KMS-11 (cell line): ENCODE measurements at regions not wholly inside any gene's neighbourhood (a gene's known extent, or its start where the extent isn't known, plus 50 kb on each side); places are given as distances from the start of the nearest gene placed in this dataset.

Experiments
- H2AFZ ChIP-seq: fragments of 200-600 bp; sonication (generic); 2 replicates; pipeline ENCODE4 v1.6.1; 2016; ENCODE audit warnings: antibody characterized with exemption, mixed run types, low read depth
- H3K27ac ChIP-seq: fragments of 200-600 bp; sonication (generic); 2 replicates; pipeline ENCODE4 v1.6.1; 2016; ENCODE audit warnings: mild to moderate bottlenecking, mixed run types
- H3K27me3 ChIP-seq: fragments of 200-600 bp; sonication (generic); 2 replicates; pipeline ENCODE4 v1.6.1; 2017; ENCODE audit warnings: mild to moderate bottlenecking, low read depth, mixed run types, moderate library complexity; ENCODE audit not compliant: insufficient read depth
- H3K36me3 ChIP-seq: fragments of 200-600 bp; sonication (generic); 2 replicates; pipeline ENCODE4 v1.6.1; 2017; ENCODE audit warnings: mild to moderate bottlenecking, mixed run types; ENCODE audit not compliant: insufficient read depth
- H3K4me1 ChIP-seq: fragments of 200-600 bp; sonication (generic); 2 replicates; pipeline ENCODE4 v1.6.1; 2016; ENCODE audit warnings: mild to moderate bottlenecking, low read depth, mixed run types; ENCODE audit not compliant: poor library complexity, severe bottlenecking
- H3K4me2 ChIP-seq: fragments of 200-600 bp; sonication (generic); 2 replicates; pipeline ENCODE4 v1.7.0; 2016; ENCODE audit warnings: mild to moderate bottlenecking, mixed run types
- H3K4me3 ChIP-seq: fragments of 200-600 bp; sonication (generic); IDR thresholded peaks from 2 replicates; pipeline ENCODE4 v1.6.1; 2017; ENCODE audit warnings: low read depth, low read length, mixed read lengths; ENCODE audit not compliant: insufficient read depth
- H3K79me2 ChIP-seq: fragments of 200-600 bp; sonication (generic); 2 replicates; pipeline ENCODE4 v1.6.1; 2016; ENCODE audit warnings: low read depth, mixed run types; ENCODE audit not compliant: insufficient read depth
- H3K9ac ChIP-seq: fragments of 200-600 bp; sonication (generic); 2 replicates; pipeline ENCODE4 v1.6.1; 2016; ENCODE audit warnings: mild to moderate bottlenecking, mixed run types
- H4K20me1 ChIP-seq: fragments of 200-600 bp; sonication (generic); 2 replicates; pipeline ENCODE4 v1.6.1; 2016; ENCODE audit warnings: mild to moderate bottlenecking, mixed run types; ENCODE audit not compliant: insufficient read depth
- CTCF ChIP-seq: fragments of 200-600 bp; sonication (generic); conservative IDR thresholded peaks from 2 replicates; pipeline ENCODE4 v1.6.1; 2017; ENCODE audit warnings: low read depth, mild to moderate bottlenecking, antibody characterized with exemption, low read length, moderate library complexity, mixed read lengths

DNA sequence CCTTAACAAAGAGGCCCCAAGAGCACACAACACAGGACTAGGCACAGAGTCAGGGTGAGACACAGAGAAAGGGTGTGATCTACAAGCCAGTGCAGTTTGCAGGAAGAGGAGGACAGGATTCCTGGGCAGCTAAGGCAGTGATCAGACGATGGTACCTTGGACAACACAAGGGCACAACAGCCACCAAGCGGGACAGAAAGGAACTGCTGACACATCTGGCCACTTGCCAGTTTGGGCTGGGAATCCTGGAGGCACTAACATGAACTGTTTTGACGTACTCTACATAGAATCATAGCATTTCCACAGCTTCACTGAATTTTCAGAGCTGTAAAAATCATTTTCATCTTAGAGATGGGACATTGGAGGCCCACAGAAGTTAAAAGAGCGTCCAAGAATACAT is 221.5 kb upstream of the SLC35G4 start:
- H3K4me2 ChIP-seq: no peak overlapping the region
- no peak overlapping the region for H2AFZ ChIP-seq
- no peaks in the 10 kb centered on the region for H3K36me3 ChIP-seq
- no peaks in the 10 kb centered on the region for H3K79me2 ChIP-seq
- no peaks in the 10 kb centered on the region for H4K20me1 ChIP-seq
- no peaks in the 10 kb centered on the region for H3K4me1 ChIP-seq
- no peak overlapping the region for H3K9ac ChIP-seq
- no peak overlapping the region for H3K27ac ChIP-seq
- H3K4me3 ChIP-seq: no peak overlapping the region
- no peaks in the 10 kb centered on the region for H3K27me3 ChIP-seq
- TF ChIP-seq CTCF: no peak

DNA sequence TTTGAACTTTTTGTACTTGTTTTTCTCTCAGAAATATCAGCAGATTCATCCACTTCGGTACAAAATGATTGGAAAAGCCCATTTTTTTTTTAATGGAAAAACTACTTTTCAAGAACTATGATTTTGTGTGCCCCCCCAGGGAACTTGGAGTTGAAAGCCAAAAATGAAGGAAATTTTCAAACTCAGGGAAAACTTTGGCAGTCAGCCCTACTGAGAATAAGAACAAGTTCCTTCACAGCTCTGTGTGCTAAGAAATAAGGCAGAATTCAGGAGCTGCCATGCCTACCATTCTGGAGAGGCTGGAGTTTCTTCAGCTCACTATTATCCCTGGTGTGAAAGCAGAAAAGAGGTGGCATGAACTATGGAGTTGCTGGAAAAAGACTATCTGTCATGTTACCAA is 226.0 kb upstream of the SLC35G4 start:
- H3K4me3 ChIP-seq: no peak overlapping the region
- no peak overlapping the region for H3K27ac ChIP-seq
- H3K9ac ChIP-seq: no peak overlapping the region
- H3K27me3 ChIP-seq: no peaks in the 10 kb centered on the region
- no peaks in the 10 kb centered on the region for H3K79me2 ChIP-seq
- no peaks in the 10 kb centered on the region for H3K36me3 ChIP-seq
- no peak for TF ChIP-seq CTCF
- H3K4me2 ChIP-seq: no peak overlapping the region
- no peaks in the 10 kb centered on the region for H3K4me1 ChIP-seq
- H4K20me1 ChIP-seq: no peaks in the 10 kb centered on the region
- H2AFZ ChIP-seq: no peak overlapping the region

- Histone ChIP-seq H3K4me3 (no peak overlapping the region), H2AFZ (no peak overlapping the region), H4K20me1 (no peaks in the 10 kb centered on the region)
These were observed 228.4 kb upstream of the SLC35G4 start for GRCh38 chr18:11380968-11381367.

DNA sequence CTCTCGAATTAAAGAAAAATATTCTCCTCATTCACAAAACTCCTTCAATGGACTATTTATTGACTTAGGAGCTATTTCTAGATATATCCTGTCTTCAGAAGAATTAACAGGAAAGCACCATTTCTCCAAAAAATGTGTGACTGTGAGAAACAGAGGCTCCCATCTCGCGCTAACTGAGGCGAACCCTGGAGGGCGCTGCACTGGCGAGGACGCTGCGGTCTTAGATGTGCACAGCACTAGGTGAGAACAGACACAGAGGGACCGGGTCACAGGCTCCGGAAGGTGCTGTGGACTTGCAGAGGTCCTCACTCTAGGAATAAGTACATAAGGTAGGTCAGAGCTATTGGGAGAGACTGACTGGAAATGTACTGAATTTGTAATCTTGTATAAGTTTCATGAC is 229.7 kb upstream of the SLC35G4 start:
- Histone ChIP-seq H3K27ac (no peak overlapping the region), H4K20me1 (no peaks in the 10 kb centered on the region), H3K4me3 (no peak overlapping the region), H3K4me1 (no peaks in the 10 kb centered on the region), H3K27me3 (no peaks in the 10 kb centered on the region), H3K36me3 (no peaks in the 10 kb centered on the region), H3K4me2 (no peak overlapping the region), H3K9ac (no peak overlapping the region), H2AFZ (no peak overlapping the region), H3K79me2 (no peaks in the 10 kb centered on the region)
- no peak for TF ChIP-seq CTCF

More at GRCh38 chr18:11380968-11381367, 228.4 kb upstream of the SLC35G4 start:
- TF ChIP-seq CTCF: no peak
- H3K27me3 ChIP-seq: no peaks in the 10 kb centered on the region
- H3K4me1 ChIP-seq: no peaks in the 10 kb centered on the region
- no peak overlapping the region for H3K4me2 ChIP-seq
- H3K36me3 ChIP-seq: no peaks in the 10 kb centered on the region
- no peak overlapping the region for H3K27ac ChIP-seq
- H3K79me2 ChIP-seq: no peaks in the 10 kb centered on the region
- H3K9ac ChIP-seq: no peak overlapping the region
